H1 (cell line): ENCODE measurements at regions not wholly inside any gene's neighbourhood (a gene's known extent, or its start where the extent isn't known, plus 50 kb on each side); places are given as distances from the start of the nearest gene placed in this dataset.

Experiments
- JUN ChIP-seq: IDR thresholded peaks from 2 replicates; pipeline ENCODE4 v1.6.1; 2011; ENCODE audit warnings: low read depth, mild to moderate bottlenecking, improper control_type of control experiment, low read length
- SIN3A ChIP-seq, 2 experiments: IDR thresholded peaks in 1 of 2; conservative IDR thresholded peaks in 1 of 2; 2 replicates each; pipeline ENCODE4 v1.6.1; 2011 to 2012; ENCODE audit warnings: low read length in 2 of 2, improper control_type of control experiment in 1 of 2, low read depth in 1 of 2, mild to moderate bottlenecking in 1 of 2
- SIRT6 ChIP-seq: IDR thresholded peaks from one replicate; pipeline ENCODE4 v1.7.1; 2012; ENCODE audit warnings: low read length, inconsistent platforms
- SRF ChIP-seq: IDR thresholded peaks from 2 replicates; pipeline ENCODE4 v1.6.1; 2011; ENCODE audit warnings: mild to moderate bottlenecking, low read depth, low read length, moderate library complexity
- TF ChIP-seq, protein P1 (sequence below): fragments of 300-600 bp; sonication (generic); IDR thresholded peaks from 2 replicates; pipeline ENCODE4 v1.7.1; 2012; ENCODE audit warnings: low read length, moderate library complexity, mild to moderate bottlenecking, inconsistent platforms; ENCODE audit not compliant: insufficient replicate concordance

DNA sequence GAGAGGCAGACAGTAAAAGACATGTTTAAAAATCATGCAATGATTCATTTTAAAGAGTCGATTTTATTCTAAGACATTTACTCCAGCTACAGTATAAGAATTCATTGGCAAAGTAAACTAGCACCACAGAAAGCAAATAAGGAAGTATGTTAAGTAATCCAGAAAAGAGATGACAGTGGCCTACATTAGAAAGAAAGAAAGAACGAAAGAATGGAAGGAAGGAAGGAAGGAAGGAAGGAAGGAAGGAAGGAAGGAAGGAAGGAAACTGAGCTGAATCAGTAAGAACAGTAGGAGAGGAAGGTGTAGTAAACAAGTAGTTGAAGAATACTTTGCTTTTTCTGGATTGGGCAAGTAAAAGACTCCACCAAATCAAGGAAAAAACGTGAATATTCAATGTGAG lies 62.2 kb downstream of the ZZZ3 start (continued):
- TF ChIP-seq, protein P1, sequence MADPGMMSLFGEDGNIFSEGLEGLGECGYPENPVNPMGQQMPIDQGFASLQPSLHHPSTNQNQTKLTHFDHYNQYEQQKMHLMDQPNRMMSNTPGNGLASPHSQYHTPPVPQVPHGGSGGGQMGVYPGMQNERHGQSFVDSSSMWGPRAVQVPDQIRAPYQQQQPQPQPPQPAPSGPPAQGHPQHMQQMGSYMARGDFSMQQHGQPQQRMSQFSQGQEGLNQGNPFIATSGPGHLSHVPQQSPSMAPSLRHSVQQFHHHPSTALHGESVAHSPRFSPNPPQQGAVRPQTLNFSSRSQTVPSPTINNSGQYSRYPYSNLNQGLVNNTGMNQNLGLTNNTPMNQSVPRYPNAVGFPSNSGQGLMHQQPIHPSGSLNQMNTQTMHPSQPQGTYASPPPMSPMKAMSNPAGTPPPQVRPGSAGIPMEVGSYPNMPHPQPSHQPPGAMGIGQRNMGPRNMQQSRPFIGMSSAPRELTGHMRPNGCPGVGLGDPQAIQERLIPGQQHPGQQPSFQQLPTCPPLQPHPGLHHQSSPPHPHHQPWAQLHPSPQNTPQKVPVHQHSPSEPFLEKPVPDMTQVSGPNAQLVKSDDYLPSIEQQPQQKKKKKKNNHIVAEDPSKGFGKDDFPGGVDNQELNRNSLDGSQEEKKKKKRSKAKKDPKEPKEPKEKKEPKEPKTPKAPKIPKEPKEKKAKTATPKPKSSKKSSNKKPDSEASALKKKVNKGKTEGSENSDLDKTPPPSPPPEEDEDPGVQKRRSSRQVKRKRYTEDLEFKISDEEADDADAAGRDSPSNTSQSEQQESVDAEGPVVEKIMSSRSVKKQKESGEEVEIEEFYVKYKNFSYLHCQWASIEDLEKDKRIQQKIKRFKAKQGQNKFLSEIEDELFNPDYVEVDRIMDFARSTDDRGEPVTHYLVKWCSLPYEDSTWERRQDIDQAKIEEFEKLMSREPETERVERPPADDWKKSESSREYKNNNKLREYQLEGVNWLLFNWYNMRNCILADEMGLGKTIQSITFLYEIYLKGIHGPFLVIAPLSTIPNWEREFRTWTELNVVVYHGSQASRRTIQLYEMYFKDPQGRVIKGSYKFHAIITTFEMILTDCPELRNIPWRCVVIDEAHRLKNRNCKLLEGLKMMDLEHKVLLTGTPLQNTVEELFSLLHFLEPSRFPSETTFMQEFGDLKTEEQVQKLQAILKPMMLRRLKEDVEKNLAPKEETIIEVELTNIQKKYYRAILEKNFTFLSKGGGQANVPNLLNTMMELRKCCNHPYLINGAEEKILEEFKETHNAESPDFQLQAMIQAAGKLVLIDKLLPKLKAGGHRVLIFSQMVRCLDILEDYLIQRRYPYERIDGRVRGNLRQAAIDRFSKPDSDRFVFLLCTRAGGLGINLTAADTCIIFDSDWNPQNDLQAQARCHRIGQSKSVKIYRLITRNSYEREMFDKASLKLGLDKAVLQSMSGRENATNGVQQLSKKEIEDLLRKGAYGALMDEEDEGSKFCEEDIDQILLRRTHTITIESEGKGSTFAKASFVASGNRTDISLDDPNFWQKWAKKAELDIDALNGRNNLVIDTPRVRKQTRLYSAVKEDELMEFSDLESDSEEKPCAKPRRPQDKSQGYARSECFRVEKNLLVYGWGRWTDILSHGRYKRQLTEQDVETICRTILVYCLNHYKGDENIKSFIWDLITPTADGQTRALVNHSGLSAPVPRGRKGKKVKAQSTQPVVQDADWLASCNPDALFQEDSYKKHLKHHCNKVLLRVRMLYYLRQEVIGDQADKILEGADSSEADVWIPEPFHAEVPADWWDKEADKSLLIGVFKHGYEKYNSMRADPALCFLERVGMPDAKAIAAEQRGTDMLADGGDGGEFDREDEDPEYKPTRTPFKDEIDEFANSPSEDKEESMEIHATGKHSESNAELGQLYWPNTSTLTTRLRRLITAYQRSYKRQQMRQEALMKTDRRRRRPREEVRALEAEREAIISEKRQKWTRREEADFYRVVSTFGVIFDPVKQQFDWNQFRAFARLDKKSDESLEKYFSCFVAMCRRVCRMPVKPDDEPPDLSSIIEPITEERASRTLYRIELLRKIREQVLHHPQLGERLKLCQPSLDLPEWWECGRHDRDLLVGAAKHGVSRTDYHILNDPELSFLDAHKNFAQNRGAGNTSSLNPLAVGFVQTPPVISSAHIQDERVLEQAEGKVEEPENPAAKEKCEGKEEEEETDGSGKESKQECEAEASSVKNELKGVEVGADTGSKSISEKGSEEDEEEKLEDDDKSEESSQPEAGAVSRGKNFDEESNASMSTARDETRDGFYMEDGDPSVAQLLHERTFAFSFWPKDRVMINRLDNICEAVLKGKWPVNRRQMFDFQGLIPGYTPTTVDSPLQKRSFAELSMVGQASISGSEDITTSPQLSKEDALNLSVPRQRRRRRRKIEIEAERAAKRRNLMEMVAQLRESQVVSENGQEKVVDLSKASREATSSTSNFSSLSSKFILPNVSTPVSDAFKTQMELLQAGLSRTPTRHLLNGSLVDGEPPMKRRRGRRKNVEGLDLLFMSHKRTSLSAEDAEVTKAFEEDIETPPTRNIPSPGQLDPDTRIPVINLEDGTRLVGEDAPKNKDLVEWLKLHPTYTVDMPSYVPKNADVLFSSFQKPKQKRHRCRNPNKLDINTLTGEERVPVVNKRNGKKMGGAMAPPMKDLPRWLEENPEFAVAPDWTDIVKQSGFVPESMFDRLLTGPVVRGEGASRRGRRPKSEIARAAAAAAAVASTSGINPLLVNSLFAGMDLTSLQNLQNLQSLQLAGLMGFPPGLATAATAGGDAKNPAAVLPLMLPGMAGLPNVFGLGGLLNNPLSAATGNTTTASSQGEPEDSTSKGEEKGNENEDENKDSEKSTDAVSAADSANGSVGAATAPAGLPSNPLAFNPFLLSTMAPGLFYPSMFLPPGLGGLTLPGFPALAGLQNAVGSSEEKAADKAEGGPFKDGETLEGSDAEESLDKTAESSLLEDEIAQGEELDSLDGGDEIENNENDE, result no peak
- TF ChIP-seq SIRT6 (no peak), SIN3A (conservative IDR thresholded peaks at IDR 0.05 in 1 of 2, IDR thresholded peaks at IDR 0.05 in 1 of 2; ENCODE audit: low read depth in 1 of 2, low read length in 2 of 2) (no peak), SRF (no peak), JUN (no peak)
